GM12878 (cell line): ENCODE measurements at regions not wholly inside any gene's neighbourhood (a gene's known extent, or its start where the extent isn't known, plus 50 kb on each side); places are given as distances from the start of the nearest gene placed in this dataset.
A peak's percentile ranks its signal among the peaks of the same experiment; 100 is the strongest.

Source experiments
- ATAC-seq: fragments of 200-7000 bp; cut with Tn5 transposase; 3 replicates; pipeline ENCODE4 v1.9.1; 2020; ENCODE audit warnings: mild to moderate bottlenecking, moderate library complexity
- BruUV-seq: library from RNA; stranded (reverse); fragments of 400-500 nt; replicated peaks from 2 replicates; lab custom pipeline; 2021; lab: Mats Ljungman, UMichigan
- CTCF ChIA-PET: fragments of 300-600 bp; sonication (Branson Sonifier 250); formaldehyde crosslinking; extraction: SDS; loops from one replicate; lab custom pipeline; 2021; ENCODE audit warnings: inconsistent platforms; lab: Yijun Ruan, JAX
- POLR2A ChIA-PET: fragments of 350-600 bp; formaldehyde crosslinking; extraction: SDS; loops from one replicate; lab custom pipeline; 2021; ENCODE audit warnings: inconsistent platforms; lab: Charles Lee
- RAD21 ChIA-PET: fragments of 300-600 bp; sonication (Branson Sonifier 250); formaldehyde crosslinking; loops from one replicate; lab custom pipeline; 2023; ENCODE audit warnings: antibody characterized with exemption; ENCODE audit not compliant: unreplicated experiment; lab: Charles Lee
- SMC1A ChIA-PET: fragments of 300-600 bp; sonication (Branson Sonifier 250); formaldehyde crosslinking; loops from one replicate; lab custom pipeline; 2023; ENCODE audit not compliant: unreplicated experiment, uncharacterized antibody; lab: Charles Lee
- DNase-seq: peaks from one replicate; pipeline ENCODE4 v3.0.0-alpha.2; 2011; ENCODE audit warnings: low read depth, low spot score
- FAIRE-seq: peaks from 3 replicates; lab custom pipeline; 2011; peaks lifted over from hg19 to GRCh38; lab: Jason Lieb, UNC
- H2AFZ ChIP-seq: 2 replicates; pipeline ENCODE4 v1.6.0; 2011; ENCODE audit warnings: low read depth, low read length, control low read depth; ENCODE audit not compliant: control insufficient read depth
- H3K27ac ChIP-seq: 2 replicates; pipeline ENCODE4 v1.5.1; 2011; ENCODE audit warnings: control low read depth; ENCODE audit not compliant: control insufficient read depth, insufficient read depth
- H3K27me3 ChIP-seq, 2 experiments: replicated peaks in 1 of 2; 2 replicates each; pipeline versions ENCODE4 v1.6.0 to v1.6.1; 2011; ENCODE audit warnings: low read length in 1 of 2; ENCODE audit not compliant: control insufficient read depth in 2 of 2, insufficient read depth in 2 of 2
- H3K36me3 ChIP-seq, 2 experiments: 2 replicates each; pipeline ENCODE4 v1.5.1; 2011; ENCODE audit warnings: low read length in 1 of 2; ENCODE audit not compliant: control insufficient read depth in 2 of 2, insufficient read depth in 2 of 2
- H3K4me1 ChIP-seq: 2 replicates; pipeline ENCODE4 v1.6.1; 2011; ENCODE audit warnings: mild to moderate bottlenecking, low read length, moderate library complexity, mixed read lengths; ENCODE audit not compliant: control insufficient read depth, insufficient read depth
- H3K4me2 ChIP-seq: 2 replicates; pipeline ENCODE4 v1.6.0; 2011; ENCODE audit warnings: control low read depth; ENCODE audit not compliant: control insufficient read depth, insufficient read depth
- H3K4me3 ChIP-seq: fragments of 200-600 bp; sonication (generic); 2 replicates; pipeline ENCODE4 v1.5.1; 2016
- H3K79me2 ChIP-seq: 2 replicates; pipeline ENCODE4 v1.6.0; 2011; ENCODE audit warnings: low read length; ENCODE audit not compliant: control insufficient read depth, insufficient read depth
- H3K9ac ChIP-seq: 2 replicates; pipeline ENCODE4 v1.8.0; 2011; ENCODE audit warnings: low read length, control low read depth, mixed read lengths; ENCODE audit not compliant: control insufficient read depth, insufficient read depth
- H3K9me3 ChIP-seq: replicated peaks from 3 replicates; pipeline ENCODE4 v1.5.1; 2011; ENCODE audit warnings: mild to moderate bottlenecking, low read length; ENCODE audit not compliant: control insufficient read depth, insufficient read depth
- H4K20me1 ChIP-seq: 2 replicates; pipeline ENCODE4 v1.6.0; 2011; ENCODE audit not compliant: control insufficient read depth, insufficient read depth
- IRF4 ChIP-seq: IDR thresholded peaks from 2 replicates; pipeline ENCODE4 v1.6.1; 2011; ENCODE audit warnings: low read depth, low read length
- JUNB ChIP-seq: IDR thresholded peaks from 2 replicates; pipeline ENCODE4 v1.6.1; 2016; ENCODE audit warnings: antibody characterized with exemption, mild to moderate bottlenecking
- MXI1 ChIP-seq: fragments of 150-350 bp; IDR thresholded peaks from 2 replicates; pipeline ENCODE4 v1.6.1; 2011; ENCODE audit warnings: low read depth, mild to moderate bottlenecking, inconsistent platforms, low read length, improper control_type of control experiment
- NFIC ChIP-seq: IDR thresholded peaks from 2 replicates; pipeline ENCODE4 v1.6.1; 2012; ENCODE audit warnings: low read depth, mild to moderate bottlenecking, inconsistent platforms, low read length, moderate library complexity
- RUNX3 ChIP-seq: IDR thresholded peaks from 2 replicates; pipeline ENCODE4 v1.6.1; 2012; ENCODE audit warnings: low read length, inconsistent platforms
- TCF7 ChIP-seq: IDR thresholded peaks from 2 replicates; pipeline ENCODE4 v1.6.1; 2014; ENCODE audit warnings: antibody characterized with exemption, borderline replicate concordance
- WRNIP1 ChIP-seq: IDR thresholded peaks from 2 replicates; pipeline ENCODE4 v1.6.1; 2011; ENCODE audit warnings: low read depth, low read length, improper control_type of control experiment, borderline replicate concordance
- WGBS: methylation state at CpG from one replicate; pipeline ENCODE4 v1.1.6; 2016; ENCODE audit warnings: low lambda C conversion rate; ENCODE audit not compliant: insufficient replicate concordance, insufficient coverage; ENCODE audit errors: missing lambda C conversion rate; 5-methylcytosine and 5-hydroxymethylcytosine counted together
- in situ Hi-C: fragments of 300-500 bp; cut with MboI; formaldehyde crosslinking; loops from 9 replicates; pipeline ENCODE4 v1.14.3; 2018; ENCODE audit warnings: mixed read lengths
- intact Hi-C: fragments of 100-400 bp; cut with micrococcal nuclease; formaldehyde crosslinking; loops from one replicate; pipeline ENCODE4 v1.14.2; 2022; ENCODE audit not compliant: unreplicated experiment

GRCh38 chrX:16042980-16043379 is 80.4 kb upstream of the GRPR start:
- WGBS: 64% methylated on average over 1 of the region's 1 CpG
- BruUV-seq: no TSS peak
- no peak for TF ChIP-seq IRF4
- DNase-seq: no peak
- no peak for ATAC-seq
- H3K27me3 ChIP-seq: no peaks in the 10 kb centered on the region
- RAD21 ChIA-PET: no interaction called here
- no peak overlapping the region for H3K27ac ChIP-seq
- no peaks in the 10 kb centered on the region for H3K79me2 ChIP-seq
- H3K4me2 ChIP-seq: no peak overlapping the region
- H3K9me3 ChIP-seq: no peaks in the 10 kb centered on the region
- intact Hi-C loops (no loop called here), in situ Hi-C loops (no loop called here)
- no peaks in the 10 kb centered on the region for H3K36me3 ChIP-seq
- H4K20me1 ChIP-seq: no peaks in the 10 kb centered on the region
- CTCF ChIA-PET: no interaction called here
- H3K4me1 ChIP-seq: peaks cover 3% of the 10 kb centered on the region; the same call in 1 of the 2 replicates
- H3K9ac ChIP-seq: no peak overlapping the region
- FAIRE-seq: no peak
- SMC1A ChIA-PET: interaction anchor here (1.5 kb wide), 1 partner anchor 19 kb away, joined by 3 read pairs; no protein-coding TSS in a partner anchor
- no peak overlapping the region for H2AFZ ChIP-seq
- POLR2A ChIA-PET: no interaction called here
- H3K4me3 ChIP-seq: no peak overlapping the region

- Histone ChIP-seq H3K4me1 (peaks cover 3% of the 10 kb centered on the region; the same call in 1 of the 2 replicates), H3K4me3 (no peak overlapping the region), H3K27me3 (no peaks in the 10 kb centered on the region), H2AFZ (no peak overlapping the region), H3K4me2 (no peak overlapping the region), H3K36me3 (no peaks in the 10 kb centered on the region), H3K9ac (no peak overlapping the region), H4K20me1 (no peaks in the 10 kb centered on the region), H3K79me2 (no peaks in the 10 kb centered on the region), H3K9me3 (no peaks in the 10 kb centered on the region), H3K27ac (peak overlapping the region; percentile 8; the same call in 1 of the 2 replicates)
- TF ChIP-seq TCF7: peak; percentile 71
- peak; percentile 57 for TF ChIP-seq JUNB
- TF ChIP-seq MXI1: no peak
- TF ChIP-seq RUNX3: peak; percentile 70; the same call in 1 of the 2 replicates
- no peak for TF ChIP-seq WRNIP1
- TF ChIP-seq NFIC: peak; percentile 57; the same call in 1 of the 2 replicates
- in situ Hi-C loops: no loop called here
- no TSS peak for BruUV-seq
- ChIA-PET SMC1A (interaction anchor here (0.8 to 2.6 kb wide), 11 partner anchors 16 to 99 kb away, joined by 3 to 16 read pairs (median 3); partner anchors contain the start of gene GRPR), RAD21 (interaction anchor here (1.2 to 1.7 kb wide), 2 partner anchors 99 to 224 kb away, joined by 3 read pairs; no protein-coding TSS in a partner anchor), CTCF (interaction anchor here (0.6 to 2.1 kb wide), 4 partner anchors 15 to 172 kb away, joined by 3 to 8 read pairs (median 3); partner anchors contain the start of gene GRPR), POLR2A (no interaction called here)
- intact Hi-C loops: loop anchor here (5.0 kb wide), 1 partner anchor 82 kb away; the partner anchor contains the start of gene GRPR
- DNase-seq (no peak), FAIRE-seq (no peak), ATAC-seq (peak; percentile 83)
- WGBS: 52% methylated on average over 1 of the region's 1 CpG
Observed at GRCh38 chrX:16039834-16040233, 83.5 kb upstream of the GRPR start.
